ENCODE measurements at regions not wholly inside any gene's neighbourhood (a gene's known extent, or its start where the extent isn't known, plus 50 kb on each side); places are given as distances from the start of the nearest gene placed in this dataset.

- no peak for DNase-seq (ENCODE audit: low spot score)
These were observed 540.3 kb upstream of the B3GALT2 start for GRCh38 chr1:193726722-193727121.

GRCh38 chr1:193712392-193712791 is 526.0 kb upstream of the B3GALT2 start:
- DNase-seq (ENCODE audit: low spot score), result no peak

- DNase-seq (ENCODE audit: low spot score), result no peak
These were observed 523.2 kb upstream of the B3GALT2 start for GRCh38 chr1:193709607-193710006.

GRCh38 chr1:193707271-193708021 is 521.0 kb upstream of the B3GALT2 start:
- no peak for DNase-seq (ENCODE audit: low spot score)

GRCh38 chr1:193706766-193707165 is 520.4 kb upstream of the B3GALT2 start:
- DNase-seq (ENCODE audit: low spot score), result no peak

- DNase-seq (ENCODE audit: low spot score), result no peak
These were observed 519.2 kb upstream of the B3GALT2 start for GRCh38 chr1:193705554-193705981.

GRCh38 chr1:193703655-193704054 is 517.2 kb upstream of the B3GALT2 start:
- no peak for DNase-seq (ENCODE audit: low spot score)

- no peak for DNase-seq (ENCODE audit: low spot score)
These were observed 516.7 kb upstream of the B3GALT2 start for GRCh38 chr1:193703121-193703520.

GRCh38 chr1:193701759-193702158 is 515.3 kb upstream of the B3GALT2 start:
- DNase-seq (ENCODE audit: low spot score), result no peak

GRCh38 chr1:193700710-193701355 is 514.4 kb upstream of the B3GALT2 start:
- no peak for DNase-seq (ENCODE audit: low spot score)

- DNase-seq (ENCODE audit: low spot score), result no peak
These were observed 512.8 kb upstream of the B3GALT2 start for GRCh38 chr1:193699261-193699660.

- DNase-seq (ENCODE audit: low spot score), result no peak
These were observed 511.4 kb upstream of the B3GALT2 start for GRCh38 chr1:193697776-193698175.

GRCh38 chr1:193697115-193697762 is 510.8 kb upstream of the B3GALT2 start:
- DNase-seq (ENCODE audit: low spot score), result no peak

- DNase-seq (ENCODE audit: low spot score), result no peak
These were observed 508.3 kb upstream of the B3GALT2 start for GRCh38 chr1:193694741-193695140.

- DNase-seq (ENCODE audit: low spot score), result no peak
These were observed 499.6 kb upstream of the B3GALT2 start for GRCh38 chr1:193685986-193686385.

- DNase-seq (ENCODE audit: low spot score), result no peak
These were observed 495.0 kb upstream of the B3GALT2 start for GRCh38 chr1:193681422-193681821.

- DNase-seq (ENCODE audit: low spot score), result no peak
These were observed 494.5 kb upstream of the B3GALT2 start for GRCh38 chr1:193680924-193681316.

GRCh38 chr1:193680247-193680923 is 494.0 kb upstream of the B3GALT2 start:
- DNase-seq (ENCODE audit: low spot score), result no peak

GRCh38 chr1:193677874-193678273 is 491.5 kb upstream of the B3GALT2 start:
- DNase-seq (ENCODE audit: low spot score), result no peak

- no peak for DNase-seq (ENCODE audit: low spot score)
These were observed 490.7 kb upstream of the B3GALT2 start for GRCh38 chr1:193676996-193677549.

- no peak for DNase-seq (ENCODE audit: low spot score)
These were observed 488.0 kb upstream of the B3GALT2 start for GRCh38 chr1:193674292-193674944.

All from D341Med (cell line).